ENCODE measurements at regions not wholly inside any gene's neighbourhood (a gene's known extent, or its start where the extent isn't known, plus 50 kb on each side); places are given as distances from the start of the nearest gene placed in this dataset.

GRCh38 chr3:157837336-157837735, 268.9 kb downstream of the SHOX2 start:
- POLR2A ChIA-PET, result no interaction called here
- Histone ChIP-seq H3K9me1 (ENCODE audit: control insufficient read depth, insufficient read depth, low read length) (no peaks in the 10 kb centered on the region), H3K9ac (ENCODE audit: insufficient read depth in 1 of 2, low read depth in 2 of 2, low read length in 2 of 2) (no peak overlapping the region), H3K27me3 (ENCODE audit: control insufficient read depth in 2 of 2, insufficient read depth in 2 of 2, low read length in 2 of 2) (no peaks in the 10 kb centered on the region), H3K36me3 (ENCODE audit: control insufficient read depth, insufficient read depth, low read length) (no peaks in the 10 kb centered on the region), H3K9me3 (replicated peaks; ENCODE audit: control insufficient read depth, insufficient read depth, low read depth, low read length) (no peaks in the 10 kb centered on the region), H3K4me1 (replicated peaks in 1 of 2; ENCODE audit: control insufficient read depth in 2 of 2, insufficient read depth in 2 of 2, low read length in 2 of 2) (no peaks in the 10 kb centered on the region; a peak in 1 of 5 replicates), H2AFZ (ENCODE audit: low read depth, low read length) (no peak overlapping the region), H3K27ac (ENCODE audit: extremely low read depth, low read depth, low read length) (no peak overlapping the region), H3K4me2 (ENCODE audit: insufficient read depth, low read length) (no peak overlapping the region), H3K79me2 (ENCODE audit: control insufficient read depth, insufficient read depth, low read length) (no peaks in the 10 kb centered on the region), H3K4me3 (no peak overlapping the region), H4K20me1 (replicated peaks; ENCODE audit: control insufficient read depth, insufficient read depth, low read length) (no peaks in the 10 kb centered on the region)
- TF ChIP-seq MBD1 (CRISPR knock-in tag; IDR thresholded peaks at IDR 0.05), result no peak
- no peak for TF ChIP-seq ZSCAN29 (IDR thresholded peaks at IDR 0.05)
- no peak for TF ChIP-seq ZNF644 (tag; IDR thresholded peaks at IDR 0.05; ENCODE audit: low read depth)
- TF ChIP-seq HMGXB4 (CRISPR knock-in tag; IDR thresholded peaks at IDR 0.05), result no peak
- TF ChIP-seq ZC3H11A (IDR thresholded peaks at IDR 0.05; ENCODE audit: low read depth, low read length), result no peak
- TF ChIP-seq NR2C2 (CRISPR knock-in tag; IDR thresholded peaks at IDR 0.05), result no peak
- TF ChIP-seq NR2C2 (tag; IDR thresholded peaks at IDR 0.05), result no peak
- TF ChIP-seq CEBPG (CRISPR knock-in tag; IDR thresholded peaks at IDR 0.05), result no peak
- no peak for TF ChIP-seq CEBPG (tag; conservative IDR thresholded peaks at IDR 0.05 in 1 of 2, IDR thresholded peaks at IDR 0.05 in 1 of 2)
- TF ChIP-seq USF1 (CRISPR knock-in tag; IDR thresholded peaks at IDR 0.05), result no peak
- TF ChIP-seq ZNF41 (CRISPR knock-in tag; conservative IDR thresholded peaks at IDR 0.05), result no peak
- 0% methylated on average over 1 of the region's 1 CpG for WGBS (ENCODE audit: insufficient coverage, low coverage, missing lambda C conversion rate)
- intact Hi-C loops (cut with micrococcal nuclease), result no loop called here
- in situ Hi-C loops (cut with MboI), result no loop called here
- CTCF ChIA-PET (ENCODE audit: low intra/inter-chr PET ratio), result no interaction called here
- no peak for ATAC-seq
- no peak for DNase-seq (ENCODE audit: extremely low read depth in 1 of 4, low spot score in 3 of 4)
- BruUV-seq (replicated peaks), result no TSS peak
- FAIRE-seq, result no peak
